HG02588 (cell line): ENCODE measurements at regions not wholly inside any gene's neighbourhood (a gene's known extent, or its start where the extent isn't known, plus 50 kb on each side); places are given as distances from the start of the nearest gene placed in this dataset.

Experiments
- ATAC-seq: cut with Tn5 transposase; IDR thresholded peaks from one replicate; pipeline ENCODE4 v1.9.1; 2021; ENCODE audit warnings: mild to moderate bottlenecking, moderate library complexity; ENCODE audit not compliant: unreplicated experiment

DNA sequence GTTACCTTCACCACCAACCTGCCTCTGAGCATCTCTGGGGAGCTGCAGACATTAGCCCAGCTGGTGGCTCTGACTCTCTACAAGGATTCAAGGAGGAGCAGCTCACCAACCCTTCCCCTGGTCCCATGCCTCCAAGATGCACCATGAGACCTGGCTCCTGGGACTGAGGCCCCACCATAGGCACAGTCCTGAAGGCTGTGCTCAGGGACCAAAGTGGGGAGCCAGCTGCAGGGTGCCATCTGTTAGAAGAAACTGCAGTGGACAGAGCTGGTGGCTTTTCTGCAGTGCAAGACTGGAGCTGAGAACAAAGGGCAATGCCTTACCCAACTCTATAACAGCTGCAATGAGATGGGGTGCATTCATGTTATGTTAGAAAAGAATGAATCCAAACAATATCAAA lies 581.6 kb downstream of the TCERG1L start:
- ATAC-seq, result no peak

- ATAC-seq, result no peak
Observed at GRCh38 chr10:130737186-130737585, 574.3 kb downstream of the TCERG1L start.

- ATAC-seq, result no peak
Observed at GRCh38 chr10:130737621-130738020, 573.9 kb downstream of the TCERG1L start.

DNA sequence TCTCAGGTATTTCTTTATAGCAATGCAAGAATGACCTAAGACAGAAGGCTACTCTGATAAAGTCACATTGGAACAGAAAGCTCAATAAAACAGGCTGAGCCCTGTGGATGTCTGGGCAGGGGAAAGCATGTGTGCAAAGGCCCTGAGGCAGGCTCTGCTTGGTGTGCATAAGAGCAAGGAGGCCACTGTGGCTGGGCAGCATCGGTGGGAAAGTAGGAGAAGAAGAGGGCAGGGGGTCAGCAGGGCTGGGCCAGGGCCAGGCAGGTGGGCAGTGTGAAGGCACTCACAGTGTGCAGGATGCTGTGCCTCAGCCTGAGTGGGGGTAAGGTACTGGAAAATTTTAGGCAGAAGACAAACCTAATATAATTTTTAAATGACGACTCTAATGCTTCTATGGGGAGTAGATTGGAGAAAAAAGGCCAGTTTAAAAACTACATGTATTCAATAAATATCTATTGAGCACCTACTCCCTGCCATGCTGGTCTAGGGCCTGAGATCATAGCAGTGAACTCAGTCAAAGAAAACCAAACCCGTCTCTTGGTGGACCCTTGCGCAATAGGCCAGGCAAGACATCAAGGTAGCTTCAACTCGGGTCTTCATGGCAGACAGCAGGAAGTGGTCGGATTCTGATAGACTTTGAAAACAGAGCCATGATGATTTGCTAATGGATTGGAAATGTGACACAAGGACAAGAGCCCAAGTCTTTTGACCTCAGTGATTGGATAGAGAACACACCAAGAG lies 572.3 kb downstream of the TCERG1L start:
- ATAC-seq, result no peak

DNA sequence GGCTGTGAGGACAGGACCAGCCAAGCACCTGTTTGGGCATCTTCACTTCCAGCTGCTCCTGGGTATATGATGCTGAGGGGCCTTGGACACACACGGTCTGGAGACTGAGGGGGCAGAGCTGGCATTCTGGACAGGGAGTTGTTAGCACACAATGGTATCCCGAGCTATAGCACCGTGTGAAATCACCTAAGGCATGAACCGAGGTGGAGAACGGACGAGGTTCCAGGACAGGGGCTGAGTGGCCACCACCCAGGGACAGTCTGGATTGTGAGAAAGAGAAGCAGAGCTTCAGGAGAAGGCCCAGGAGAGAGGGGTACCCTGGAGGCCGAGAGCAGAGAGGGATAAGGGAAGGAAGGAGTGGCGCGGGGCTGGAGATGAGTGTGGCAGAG lies 571.8 kb downstream of the TCERG1L start:
- ATAC-seq, result no peak

- no peak for ATAC-seq
Observed at GRCh38 chr10:130740166-130740565, 571.4 kb downstream of the TCERG1L start.

- no peak for ATAC-seq
Observed at GRCh38 chr10:130740915-130741750, 570.4 kb downstream of the TCERG1L start.

DNA sequence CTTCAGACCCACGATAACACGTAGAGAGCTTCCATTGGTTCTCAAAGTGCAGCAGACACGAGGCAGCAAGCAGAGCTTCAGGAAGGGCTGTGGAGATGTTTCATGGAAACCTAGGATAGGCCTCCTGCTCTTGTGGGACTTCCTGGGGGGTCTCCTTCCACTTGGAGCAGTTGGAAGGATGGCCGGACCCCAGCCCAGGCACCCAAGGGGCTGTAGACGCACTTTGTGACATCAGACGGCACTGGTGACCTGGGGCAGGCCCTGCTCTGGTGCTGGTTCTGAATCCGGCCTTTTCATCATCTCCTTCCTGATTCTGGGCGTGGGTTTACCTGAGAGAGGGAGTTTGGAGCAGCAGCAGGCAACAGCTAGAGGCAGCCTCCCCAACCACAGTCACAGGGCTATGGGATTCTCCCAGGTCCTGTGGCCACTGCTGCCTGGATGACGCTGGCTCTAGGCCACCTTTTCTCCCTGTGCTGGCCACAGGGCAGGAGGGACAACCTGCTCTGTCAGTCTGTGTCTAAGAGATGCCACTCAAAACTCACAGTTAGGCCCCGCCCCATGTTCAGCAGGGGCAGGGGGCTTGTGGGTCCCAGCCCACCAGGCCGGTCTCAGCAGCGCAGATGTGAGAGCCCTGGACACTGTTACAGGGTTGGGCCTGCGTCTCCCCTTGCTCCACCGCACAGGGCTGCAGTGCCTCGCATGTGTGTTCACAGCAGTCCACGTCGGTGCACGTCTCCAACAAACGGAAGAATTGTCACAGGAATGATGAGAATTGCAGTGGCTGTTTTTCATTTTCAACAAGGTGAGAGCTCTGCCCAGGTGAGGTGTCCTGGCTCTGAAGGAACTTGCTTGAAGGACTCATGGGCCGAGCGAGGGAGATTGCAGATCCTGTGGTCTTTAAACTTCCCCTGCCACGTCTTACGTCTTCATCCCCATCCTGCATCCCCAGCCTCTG lies 569.3 kb downstream of the TCERG1L start:
- no peak for ATAC-seq

DNA sequence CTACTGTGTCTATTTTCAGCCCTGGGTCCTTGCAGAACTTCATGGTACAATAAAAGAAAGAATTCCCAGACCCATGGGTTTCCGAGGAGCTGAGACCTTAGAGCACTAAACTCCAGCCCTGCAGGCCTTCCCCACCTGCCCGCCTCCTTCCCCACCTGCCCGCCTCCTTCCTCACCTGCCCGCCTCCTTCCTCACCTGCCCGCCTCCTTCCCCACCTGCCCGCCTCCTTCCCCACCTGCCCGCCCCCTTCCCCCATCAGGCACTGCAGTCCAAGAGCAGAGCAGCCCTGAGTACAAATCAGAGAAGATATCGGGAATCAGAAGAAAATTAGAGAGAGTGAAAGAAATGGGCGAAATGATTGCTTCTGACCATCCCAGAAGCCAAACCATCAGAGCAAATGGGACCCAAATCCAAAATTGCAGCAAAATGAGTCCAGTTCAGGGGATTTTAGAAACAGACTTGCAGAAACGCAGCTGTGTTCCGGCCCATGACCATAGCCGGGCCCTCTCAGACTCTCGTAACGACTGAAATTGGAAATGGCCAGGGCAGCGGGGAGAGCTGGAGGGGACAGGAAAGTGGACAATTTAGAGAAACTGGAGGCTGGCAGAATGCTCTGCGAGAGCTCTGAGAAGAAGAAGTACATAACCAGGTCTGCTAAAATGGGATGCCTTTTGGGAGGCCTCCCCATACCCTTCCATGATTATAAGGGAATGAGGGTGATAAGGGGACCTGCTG lies 568.4 kb downstream of the TCERG1L start:
- no peak for ATAC-seq

DNA sequence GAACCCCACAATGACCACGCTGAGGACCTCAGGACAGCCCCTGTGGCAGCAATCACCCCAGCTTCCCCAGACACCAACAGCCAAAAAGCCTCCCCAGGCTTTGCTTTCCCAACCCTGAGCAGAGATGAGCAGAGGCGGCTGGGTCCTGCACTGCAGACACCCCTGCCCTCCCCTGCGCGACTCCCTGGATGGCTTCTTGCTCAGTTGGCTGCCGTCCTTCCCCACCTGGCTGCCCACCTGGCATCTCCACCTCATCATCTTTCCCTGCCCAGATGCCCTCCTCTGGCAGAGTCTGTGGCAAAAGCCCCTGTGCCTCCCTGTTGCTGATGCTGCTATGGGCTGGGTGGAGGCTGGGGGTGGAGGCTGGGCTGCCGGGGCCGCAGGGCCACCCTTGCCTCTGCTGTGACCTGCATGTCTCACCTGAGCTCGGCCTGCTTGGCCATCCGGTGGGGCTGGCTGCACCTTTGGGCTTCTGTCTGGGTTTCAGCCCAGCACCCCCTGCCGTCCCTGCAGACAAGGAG lies 567.7 kb downstream of the TCERG1L start:
- ATAC-seq, result no peak

DNA sequence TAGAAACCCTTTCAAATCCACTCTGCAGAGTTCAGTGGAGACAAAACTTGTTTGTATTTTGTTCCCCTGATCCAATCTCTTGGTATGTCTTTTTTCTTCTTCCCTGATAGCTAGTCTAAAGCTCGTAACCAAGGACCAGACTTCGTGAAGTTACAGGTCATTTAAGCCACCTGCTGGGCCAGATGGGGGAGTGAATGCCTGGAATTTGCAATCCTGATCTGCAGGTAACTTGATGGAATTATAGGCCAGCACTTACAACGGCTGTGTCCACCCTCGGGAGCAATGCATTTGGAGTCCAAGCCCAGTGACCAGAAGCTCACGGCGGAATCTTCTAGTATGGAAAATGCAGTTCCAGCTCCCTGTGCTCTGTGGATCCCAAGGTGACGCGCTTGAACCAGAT lies 566.9 kb downstream of the TCERG1L start:
- no peak for ATAC-seq

DNA sequence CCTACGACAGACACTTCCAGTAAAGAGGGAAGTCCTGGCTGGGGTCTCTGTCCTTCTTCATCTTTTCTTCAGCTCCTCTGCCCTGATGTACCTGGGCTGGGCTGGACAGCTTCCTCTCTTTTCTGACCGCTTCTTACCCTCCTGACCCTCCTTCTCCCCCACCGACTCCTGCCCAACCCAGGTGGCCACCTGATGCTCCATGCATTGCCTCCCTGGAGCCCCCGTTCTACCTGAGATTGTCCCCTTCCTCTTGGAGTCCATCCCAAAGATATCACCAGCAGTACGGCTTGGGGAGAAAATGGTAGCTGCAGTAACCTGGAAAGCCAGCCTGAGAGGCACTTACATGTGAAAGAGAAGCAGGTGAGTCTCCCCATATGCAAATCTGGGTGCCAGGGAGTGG lies 566.3 kb downstream of the TCERG1L start:
- no peak for ATAC-seq

GRCh38 chr10:130745821-130746220 lies 565.7 kb downstream of the TCERG1L start:
- no peak for ATAC-seq

DNA sequence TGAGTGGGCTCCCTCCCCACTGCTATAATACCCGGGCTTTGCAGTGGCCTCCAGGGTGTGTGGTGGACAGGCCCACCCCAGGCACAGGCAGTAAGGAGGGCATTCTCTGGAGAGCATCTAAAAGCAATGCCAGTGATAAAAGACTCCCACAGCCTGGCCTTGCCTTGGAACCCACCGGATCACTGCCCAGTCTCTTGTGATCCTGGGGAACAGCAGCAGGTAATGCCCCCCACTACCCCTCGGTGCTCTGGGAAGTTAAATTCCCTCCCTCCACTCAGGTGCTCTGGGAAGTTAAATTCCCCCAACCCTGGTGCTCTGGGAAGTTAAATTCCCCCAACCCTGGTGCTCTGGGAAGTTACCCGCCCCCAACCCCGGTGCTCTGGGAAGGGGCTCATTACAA lies 565.2 kb downstream of the TCERG1L start:
- ATAC-seq, result no peak

GRCh38 chr10:130747356-130747755 lies 564.2 kb downstream of the TCERG1L start:
- no peak for ATAC-seq

DNA sequence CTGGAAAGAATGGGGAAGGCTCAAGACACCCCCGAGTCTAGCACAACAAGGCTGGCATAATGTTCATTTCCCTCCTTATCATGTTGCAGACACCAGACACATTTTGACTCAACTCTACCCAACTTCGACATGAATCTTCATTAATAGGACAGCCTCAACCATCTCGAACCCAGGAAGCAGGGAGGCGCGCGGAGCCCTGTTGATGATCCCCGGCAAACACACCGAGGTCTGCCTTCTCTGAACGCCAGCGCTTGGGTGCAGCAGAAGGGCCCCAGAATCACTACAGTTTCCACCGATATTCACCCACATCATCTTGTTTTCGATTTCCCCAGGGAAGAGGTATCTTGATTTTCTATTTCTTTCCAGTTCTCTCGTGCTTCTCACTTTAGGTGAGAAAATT lies 563.6 kb downstream of the TCERG1L start:
- no peak for ATAC-seq

GRCh38 chr10:130748409-130749057 lies 563.0 kb downstream of the TCERG1L start:
- ATAC-seq, result no peak

GRCh38 chr10:130749911-130750310 lies 561.6 kb downstream of the TCERG1L start:
- no peak for ATAC-seq

DNA sequence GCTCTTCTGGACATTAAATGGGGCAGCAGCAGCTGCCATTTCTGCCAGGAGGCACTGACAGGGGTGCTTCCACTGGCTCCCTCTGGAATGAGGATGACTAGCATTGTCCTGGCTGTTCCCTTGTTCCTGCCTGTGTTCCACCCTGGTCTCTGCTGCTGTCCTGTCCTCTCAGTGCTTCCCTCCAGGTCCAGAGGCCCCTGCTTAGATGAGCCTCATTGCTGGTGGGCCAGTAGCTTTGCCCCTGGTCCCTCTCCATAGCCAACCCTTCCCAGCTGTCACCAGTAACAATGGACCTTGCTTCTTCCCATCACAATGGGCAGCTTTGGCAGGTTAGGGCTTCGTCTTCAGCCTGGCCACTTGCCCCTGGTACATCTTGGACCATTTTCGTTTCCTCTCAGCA lies 561.1 kb downstream of the TCERG1L start:
- ATAC-seq, result no peak
